Right lobe of liver (tissue), 6 donors: ENCODE measurements at regions not wholly inside any gene's neighbourhood (a gene's known extent, or its start where the extent isn't known, plus 50 kb on each side); places are given as distances from the start of the nearest gene placed in this dataset.

Source experiments
- ATAC-seq, 4 donors: fragments of 200-7000 bp; cut with Tn5 transposase; one replicate each; pipeline ENCODE4 v1.9.1; 2020; ENCODE audit warnings: mild to moderate bottlenecking in 4 of 4, moderate library complexity in 4 of 4
- DNase-seq, 3 donors: peaks; one replicate each; pipeline ENCODE4 v3.0.0-alpha.2; 2020
- H3K27ac ChIP-seq, 3 donors: fragments of 200-600 bp; one replicate each; pipeline ENCODE4 v1.8.0; 2022
- H3K27me3 ChIP-seq, 2 donors: fragments of 200-600 bp; one replicate each; pipeline ENCODE4 v1.8.0; 2022
- H3K36me3 ChIP-seq, 4 donors: fragments of 200-600 bp; sonication (generic) in 1 of 4; one replicate each; pipeline versions ENCODE4 v1.5.1 to v1.8.0; 2017 to 2022; ENCODE audit warnings: control low read depth in 1 of 4
- H3K4me1 ChIP-seq, 4 donors: fragments of 200-600 bp; sonication (generic) in 1 of 4; one replicate each; pipeline versions ENCODE4 v1.5.1 to v1.8.0; 2017 to 2022; ENCODE audit warnings: control low read depth in 1 of 4
- H3K4me3 ChIP-seq, 3 donors: fragments of 200-600 bp; one replicate each; pipeline ENCODE4 v1.8.0; 2022
- H3K9me3 ChIP-seq, 4 donors: fragments of 200-600 bp; sonication (generic) in 1 of 4; one replicate each; pipeline versions ENCODE4 v1.5.1 to v1.8.0; 2017 to 2022; ENCODE audit warnings: control low read depth in 1 of 4
- CTCF ChIP-seq, 4 donors: fragments of 200-600 bp in 3 of 4; fragments of 450-650 bp in 1 of 4; IDR thresholded peaks; one replicate each; pipeline versions ENCODE4 v1.5.1 to v1.8.0; 2016 to 2022; ENCODE audit warnings: antibody characterized with exemption in 4 of 4, mild to moderate bottlenecking in 2 of 4
- POLR2A ChIP-seq: fragments of 450-650 bp; IDR thresholded peaks from one replicate; pipeline ENCODE4 v1.6.1; 2017; ENCODE audit warnings: antibody characterized with exemption, mild to moderate bottlenecking
- WGBS: methylation state at CpG from one replicate; pipeline ENCODE4 v1.1.6; 2018; ENCODE audit warnings: low coverage, low lambda C conversion rate; ENCODE audit not compliant: insufficient coverage; ENCODE audit errors: missing lambda C conversion rate; 5-methylcytosine and 5-hydroxymethylcytosine counted together
- intact Hi-C, 2 donors: fragments of 100-400 bp; cut with DNase I; formaldehyde crosslinking; loops; one replicate each; pipeline versions ENCODE4 v1.11.2 to v1.14.1; 2022
- donor health status: DM: no; HTN: yes; CAD: no.
- donor health status: DM: no; HTN: no; CAD: no.
- donor health status: DM: no; HTN: no; CAD: no.
- donor health status: DM: no; HTN: yes; CAD: no.
- donor health status: DM: no; HTN: yes; CAD: no.

- 75% methylated on average over 3 of the region's 3 CpGs for WGBS
- Histone ChIP-seq H3K27ac (no peak overlapping the region), H3K36me3 (no peaks in the 10 kb centered on the region), H3K4me1 (no peaks in the 10 kb centered on the region), H3K27me3 (no peaks in the 10 kb centered on the region), H3K4me3 (no peak overlapping the region), H3K9me3 (no peaks in the 10 kb centered on the region)
- ATAC-seq (no peak), DNase-seq (no peak)
- intact Hi-C loops, result no loop called here
- TF ChIP-seq CTCF (IDR thresholded peaks at IDR 0.05) (no peak), POLR2A (no peak)
These were observed 107.0 kb upstream of the CTSO start for GRCh38 chr4:156060661-156061060.

GRCh38 chr4:156053174-156053573, 99.5 kb upstream of the CTSO start:
- DNase-seq (no peak), ATAC-seq (no peak)
- 33% methylated on average over 3 of the region's 3 CpGs for WGBS
- TF ChIP-seq POLR2A, result no peak
- TF ChIP-seq CTCF (IDR thresholded peaks at IDR 0.05), result no peak
- Histone ChIP-seq H3K9me3 (no peaks in the 10 kb centered on the region), H3K4me1 (no peaks in the 10 kb centered on the region), H3K27ac (no peak overlapping the region), H3K4me3 (no peak overlapping the region), H3K36me3 (no peaks in the 10 kb centered on the region), H3K27me3 (no peaks in the 10 kb centered on the region)
- intact Hi-C loops, result no loop called here

- no peaks in the 10 kb centered on the region for H3K4me1 ChIP-seq
- DNase-seq, result no peak
- H3K9me3 ChIP-seq, result no peaks in the 10 kb centered on the region
- TF ChIP-seq POLR2A, result no peak
- no peak for TF ChIP-seq CTCF (IDR thresholded peaks at IDR 0.05)
- intact Hi-C loops, result no loop called here
- WGBS, result 76% methylated on average over 2 of the region's 2 CpGs
- ATAC-seq, result no peak
- no peaks in the 10 kb centered on the region for H3K36me3 ChIP-seq
- no peak overlapping the region for H3K27ac ChIP-seq
- H3K4me3 ChIP-seq, result no peak overlapping the region
- H3K27me3 ChIP-seq, result no peaks in the 10 kb centered on the region
These were observed 98.5 kb upstream of the CTSO start for GRCh38 chr4:156052116-156052515.

GRCh38 chr4:156038772-156039171, 85.1 kb upstream of the CTSO start:
- WGBS, result 57% methylated on average over 4 of the region's 4 CpGs
- Histone ChIP-seq H3K27ac (no peak overlapping the region), H3K9me3 (no peaks in the 10 kb centered on the region), H3K27me3 (no peaks in the 10 kb centered on the region), H3K36me3 (no peaks in the 10 kb centered on the region), H3K4me3 (no peak overlapping the region), H3K4me1 (no peaks in the 10 kb centered on the region)
- DNase-seq (no peak), ATAC-seq (no peak)
- TF ChIP-seq CTCF (IDR thresholded peaks at IDR 0.05) (no peak), POLR2A (no peak)
- intact Hi-C loops, result no loop called here

- intact Hi-C loops, result no loop called here
- Histone ChIP-seq H3K27me3 (no peaks in the 10 kb centered on the region), H3K36me3 (no peaks in the 10 kb centered on the region), H3K9me3 (no peaks in the 10 kb centered on the region), H3K27ac (no peak overlapping the region), H3K4me3 (no peak overlapping the region), H3K4me1 (no peaks in the 10 kb centered on the region)
- TF ChIP-seq CTCF (IDR thresholded peaks at IDR 0.05), result no peak
- TF ChIP-seq POLR2A, result no peak
- WGBS, result 50% methylated on average over 1 of the region's 1 CpG
- DNase-seq (no peak), ATAC-seq (no peak)
These were observed 82.8 kb upstream of the CTSO start for GRCh38 chr4:156036496-156036895.
